Stomach smooth muscle (tissue), 2 donors: ENCODE measurements at regions not wholly inside any gene's neighbourhood (a gene's known extent, or its start where the extent isn't known, plus 50 kb on each side); places are given as distances from the start of the nearest gene placed in this dataset.

Experiments
- H3K27ac ChIP-seq: one replicate; pipeline ENCODE4 v1.7.0; 2013; ENCODE audit warnings: mild to moderate bottlenecking, low read length, inconsistent platforms
- H3K27me3 ChIP-seq, 2 donors: one replicate each; pipeline ENCODE4 v1.7.0; 2013; ENCODE audit warnings: low read length in 2 of 2; ENCODE audit not compliant: insufficient read depth in 2 of 2, control insufficient read depth in 1 of 2
- H3K36me3 ChIP-seq, 2 donors: one replicate each; pipeline ENCODE4 v1.7.0; 2013; ENCODE audit warnings: low read length in 2 of 2; ENCODE audit not compliant: control insufficient read depth in 2 of 2, insufficient read depth in 2 of 2
- H3K4me1 ChIP-seq: one replicate; pipeline ENCODE4 v1.7.0; 2013; ENCODE audit warnings: low read length; ENCODE audit not compliant: control insufficient read depth, insufficient read depth
- H3K4me3 ChIP-seq, 2 donors: one replicate each; pipeline ENCODE4 v1.7.0; 2013; ENCODE audit warnings: low read length in 2 of 2
- H3K9ac ChIP-seq, 2 donors: one replicate each; pipeline ENCODE4 v1.7.0; 2013; ENCODE audit warnings: low read length in 2 of 2, mild to moderate bottlenecking in 1 of 2
- H3K9me3 ChIP-seq, 2 donors: one replicate each; pipeline ENCODE4 v1.7.0; 2013; ENCODE audit warnings: low read length in 2 of 2; ENCODE audit not compliant: control insufficient read depth in 2 of 2
- donor health status: healthy.
- donor health status: Pancreatic carcinoma.

DNA sequence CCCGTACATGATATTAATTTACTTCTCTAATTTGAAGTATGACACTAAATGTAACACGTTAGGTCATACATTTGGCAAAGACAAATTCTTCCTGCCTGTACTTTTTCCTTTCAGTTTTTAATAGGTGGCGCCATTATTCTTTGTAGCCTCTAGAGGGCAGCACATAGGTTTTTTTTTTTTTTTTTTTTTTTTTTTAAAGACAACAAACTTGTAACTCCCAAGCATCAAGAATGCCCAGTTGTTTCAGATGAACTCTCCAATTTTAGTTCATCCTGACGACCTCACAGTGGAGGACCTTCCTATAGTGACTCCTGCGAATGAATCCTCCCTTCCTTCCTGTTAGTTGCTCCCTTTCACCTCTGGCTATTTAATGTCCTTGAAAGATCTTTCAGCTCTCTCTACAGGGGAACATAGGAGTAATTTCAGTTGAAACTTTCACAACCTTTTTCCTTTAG lies 139.3 kb upstream of the HDAC9 start:
- no peak overlapping the region for H3K27ac ChIP-seq
- no peak overlapping the region for H3K9ac ChIP-seq
- no peak overlapping the region for H3K4me3 ChIP-seq
- no peaks in the 10 kb centered on the region for H3K4me1 ChIP-seq
- H3K27me3 ChIP-seq, result no peaks in the 10 kb centered on the region
- no peaks in the 10 kb centered on the region for H3K36me3 ChIP-seq
- no peaks in the 10 kb centered on the region for H3K9me3 ChIP-seq

DNA sequence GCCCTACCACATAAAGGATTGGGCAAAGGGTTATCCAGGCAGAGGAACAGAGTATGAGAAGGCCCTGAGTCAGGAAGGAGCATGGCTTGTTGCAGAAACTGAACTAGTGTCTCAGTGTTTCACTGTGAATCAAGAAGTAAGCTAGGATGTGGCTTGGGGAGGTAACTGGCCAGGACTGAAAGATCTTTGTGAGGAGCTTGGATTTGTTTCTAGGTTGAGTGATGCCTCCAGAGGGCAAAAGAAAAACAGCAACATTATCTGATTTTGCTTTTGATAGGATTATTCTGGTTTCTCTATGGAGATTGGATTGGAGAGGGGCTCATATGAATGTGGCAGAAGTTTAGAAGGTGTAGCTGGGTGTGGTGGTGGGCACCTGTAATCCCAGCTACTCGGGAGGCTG lies 137.9 kb upstream of the HDAC9 start:
- no peak overlapping the region for H3K9ac ChIP-seq
- no peaks in the 10 kb centered on the region for H3K36me3 ChIP-seq
- no peak overlapping the region for H3K27ac ChIP-seq
- no peaks in the 10 kb centered on the region for H3K9me3 ChIP-seq
- H3K4me3 ChIP-seq, result no peak overlapping the region
- H3K4me1 ChIP-seq, result no peaks in the 10 kb centered on the region
- no peaks in the 10 kb centered on the region for H3K27me3 ChIP-seq

GRCh38 chr7:18361756-18362155 lies 133.8 kb upstream of the HDAC9 start:
- no peaks in the 10 kb centered on the region for H3K36me3 ChIP-seq
- H3K9me3 ChIP-seq, result no peaks in the 10 kb centered on the region
- H3K27ac ChIP-seq, result no peak overlapping the region
- H3K4me3 ChIP-seq, result no peak overlapping the region
- H3K27me3 ChIP-seq, result no peaks in the 10 kb centered on the region
- H3K4me1 ChIP-seq, result no peaks in the 10 kb centered on the region
- no peak overlapping the region for H3K9ac ChIP-seq

- Histone ChIP-seq H3K36me3 (no peaks in the 10 kb centered on the region), H3K9ac (no peak overlapping the region), H3K27me3 (no peaks in the 10 kb centered on the region)
Measured at GRCh38 chr7:18363751-18364380, 131.7 kb upstream of the HDAC9 start.

GRCh38 chr7:18364396-18364795 lies 131.2 kb upstream of the HDAC9 start:
- Histone ChIP-seq H3K9me3 (no peaks in the 10 kb centered on the region), H3K36me3 (no peaks in the 10 kb centered on the region)

More at GRCh38 chr7:18363751-18364380, 131.7 kb upstream of the HDAC9 start:
- no peaks in the 10 kb centered on the region for H3K9me3 ChIP-seq
- H3K4me3 ChIP-seq, result no peak overlapping the region
- no peaks in the 10 kb centered on the region for H3K4me1 ChIP-seq
- H3K27ac ChIP-seq, result no peak overlapping the region

GRCh38 chr7:18366394-18366793 lies 129.2 kb upstream of the HDAC9 start:
- Histone ChIP-seq H3K9me3 (no peaks in the 10 kb centered on the region), H3K4me3 (no peak overlapping the region), H3K27ac (no peak overlapping the region), H3K9ac (no peak overlapping the region), H3K36me3 (no peaks in the 10 kb centered on the region), H3K4me1 (no peaks in the 10 kb centered on the region), H3K27me3 (no peaks in the 10 kb centered on the region)

More at GRCh38 chr7:18364396-18364795, 131.2 kb upstream of the HDAC9 start:
- Histone ChIP-seq H3K9ac (no peak overlapping the region), H3K4me3 (no peak overlapping the region), H3K27ac (no peak overlapping the region), H3K4me1 (no peaks in the 10 kb centered on the region), H3K27me3 (no peaks in the 10 kb centered on the region)

DNA sequence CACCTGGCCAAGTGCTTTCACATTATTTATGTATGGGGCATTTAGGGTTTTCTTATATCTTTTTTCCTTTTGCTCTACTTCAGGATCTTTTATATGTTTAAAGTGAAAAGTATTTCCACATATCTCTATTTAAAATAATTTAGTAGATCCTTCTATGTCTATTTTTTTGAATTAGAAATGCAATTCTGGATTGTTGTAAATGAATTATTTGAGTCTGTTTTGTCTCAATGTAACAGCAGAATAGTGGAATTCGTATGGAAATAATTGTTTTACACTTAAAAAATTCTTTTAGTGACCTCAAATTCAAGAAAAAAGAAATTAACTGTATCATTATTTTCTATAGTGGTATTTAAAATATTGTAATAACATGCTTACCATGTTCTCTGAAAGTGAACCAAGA lies 126.5 kb upstream of the HDAC9 start:
- H3K9me3 ChIP-seq, result no peaks in the 10 kb centered on the region
- H3K36me3 ChIP-seq, result no peaks in the 10 kb centered on the region
- H3K27ac ChIP-seq, result no peak overlapping the region
- H3K4me1 ChIP-seq, result no peaks in the 10 kb centered on the region
- H3K27me3 ChIP-seq, result no peaks in the 10 kb centered on the region
- H3K4me3 ChIP-seq, result no peak overlapping the region
- H3K9ac ChIP-seq, result no peak overlapping the region

GRCh38 chr7:18370633-18371032 lies 124.9 kb upstream of the HDAC9 start:
- Histone ChIP-seq H3K36me3 (no peaks in the 10 kb centered on the region), H3K27me3 (no peaks in the 10 kb centered on the region), H3K4me1 (no peaks in the 10 kb centered on the region), H3K9me3 (no peaks in the 10 kb centered on the region), H3K27ac (no peak overlapping the region), H3K4me3 (no peak overlapping the region), H3K9ac (no peak overlapping the region)

GRCh38 chr7:18378989-18379605 lies 116.5 kb upstream of the HDAC9 start:
- H3K4me3 ChIP-seq, result no peak overlapping the region
- no peaks in the 10 kb centered on the region for H3K36me3 ChIP-seq
- no peaks in the 10 kb centered on the region for H3K4me1 ChIP-seq
- H3K9me3 ChIP-seq, result no peaks in the 10 kb centered on the region
- no peak overlapping the region for H3K27ac ChIP-seq
- no peak overlapping the region for H3K9ac ChIP-seq
- H3K27me3 ChIP-seq, result no peaks in the 10 kb centered on the region

GRCh38 chr7:18384491-18385143 lies 110.9 kb upstream of the HDAC9 start:
- H3K9ac ChIP-seq, result no peak overlapping the region
- no peak overlapping the region for H3K27ac ChIP-seq
- H3K4me1 ChIP-seq, result no peaks in the 10 kb centered on the region
- H3K27me3 ChIP-seq, result no peaks in the 10 kb centered on the region
- H3K4me3 ChIP-seq, result no peak overlapping the region
- no peaks in the 10 kb centered on the region for H3K36me3 ChIP-seq
- H3K9me3 ChIP-seq, result no peaks in the 10 kb centered on the region

DNA sequence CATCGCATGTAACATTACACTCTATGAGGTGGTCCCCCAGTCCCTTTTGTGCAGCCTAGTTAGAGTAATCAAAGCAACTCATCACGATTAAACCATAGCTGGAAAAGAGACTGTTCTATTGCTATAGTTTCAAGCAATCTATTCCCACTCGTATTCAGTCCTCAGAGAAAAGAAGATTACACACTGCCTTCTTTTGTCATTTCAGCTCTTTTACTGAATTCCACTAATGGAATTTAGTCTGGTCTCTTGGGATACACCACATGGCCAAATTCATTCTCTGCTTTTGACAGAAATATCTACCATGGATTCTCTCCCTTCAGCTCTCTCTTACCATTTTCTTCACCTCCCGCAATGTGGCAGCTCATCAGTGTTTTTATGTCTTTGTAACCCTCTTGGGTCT lies 108.9 kb upstream of the HDAC9 start:
- Histone ChIP-seq H3K27ac (no peak overlapping the region), H3K9me3 (no peaks in the 10 kb centered on the region)

More for the DNA sequence above, 108.9 kb upstream of the HDAC9 start:
- Histone ChIP-seq H3K4me1 (no peaks in the 10 kb centered on the region), H3K36me3 (no peaks in the 10 kb centered on the region), H3K27me3 (no peaks in the 10 kb centered on the region), H3K9ac (no peak overlapping the region), H3K4me3 (no peak overlapping the region)
